ENCODE measurements at regions not wholly inside any gene's neighbourhood (a gene's known extent, or its start where the extent isn't known, plus 50 kb on each side); places are given as distances from the start of the nearest gene placed in this dataset.

DNA sequence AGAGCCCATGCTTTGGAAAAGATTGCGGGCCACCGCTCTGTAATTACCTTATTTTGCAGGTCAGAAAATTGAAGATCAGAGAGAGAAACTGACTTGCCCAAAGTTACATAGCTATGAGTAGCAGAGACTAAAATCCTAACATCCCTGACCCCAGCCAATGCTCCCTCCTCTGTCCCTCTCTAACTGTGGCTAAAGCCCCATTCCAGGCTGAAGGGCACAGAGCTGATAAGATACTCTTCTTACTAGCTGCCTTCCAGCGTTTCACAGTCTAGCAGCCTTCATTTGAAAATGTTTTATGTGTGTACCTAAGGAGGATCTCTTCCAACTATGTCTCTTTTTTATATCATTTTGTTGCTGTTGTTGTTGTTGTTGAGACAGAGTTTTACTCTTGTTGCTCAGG lies 81.4 kb upstream of the LRATD1 start:
- TF ChIP-seq NFIC (IDR thresholded peaks at IDR 0.05) (no peak), TCF12 (IDR thresholded peaks at IDR 0.05; ENCODE audit: low read depth) (no peak), RAD21 (IDR thresholded peaks at IDR 0.05; ENCODE audit: low read depth) (no peak), TAF1 (IDR thresholded peaks at IDR 0.05; ENCODE audit: low read depth) (no peak), ZBTB7A (IDR thresholded peaks at IDR 0.05; ENCODE audit: low read depth) (no peak), USF1 (IDR thresholded peaks at IDR 0.05) (no peak), CREB1 (IDR thresholded peaks at IDR 0.05; ENCODE audit: low read depth) (no peak), EGR1 (IDR thresholded peaks at IDR 0.05) (no peak), CEBPB (IDR thresholded peaks at IDR 0.05) (no peak), FOXM1 (IDR thresholded peaks at IDR 0.05; ENCODE audit: borderline replicate concordance, low read depth) (no peak), YY1 (IDR thresholded peaks at IDR 0.05; ENCODE audit: low read depth) (no peak), REST (IDR thresholded peaks at IDR 0.05; ENCODE audit: low read depth) (no peak), EP300 (IDR thresholded peaks at IDR 0.05; ENCODE audit: borderline replicate concordance) (no peak), TEAD4 (IDR thresholded peaks at IDR 0.05) (no peak)
- TF ChIP-seq, protein P1, sequence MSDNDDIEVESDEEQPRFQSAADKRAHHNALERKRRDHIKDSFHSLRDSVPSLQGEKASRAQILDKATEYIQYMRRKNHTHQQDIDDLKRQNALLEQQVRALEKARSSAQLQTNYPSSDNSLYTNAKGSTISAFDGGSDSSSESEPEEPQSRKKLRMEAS (IDR thresholded peaks at IDR 0.05) = no peak

DNA sequence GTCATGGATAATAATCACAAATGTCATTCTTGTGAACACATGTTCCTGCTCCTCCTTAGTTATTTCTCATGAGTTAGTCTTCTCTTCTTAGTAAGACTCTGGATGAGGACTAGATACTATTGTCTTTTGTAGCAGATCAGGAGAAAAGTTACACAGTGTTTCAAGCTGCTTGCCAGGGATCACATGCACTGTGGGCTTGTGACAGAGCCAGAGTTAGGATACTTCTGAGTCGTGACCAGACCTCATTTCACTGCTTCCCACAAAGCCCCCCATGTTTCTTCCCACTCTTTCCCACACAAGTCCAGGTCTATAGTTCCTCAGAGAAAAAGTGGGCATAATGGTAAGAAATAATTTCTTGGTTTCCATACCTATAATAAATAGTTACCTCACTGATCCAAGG lies 80.2 kb upstream of the LRATD1 start:
- TF ChIP-seq TEAD4 (IDR thresholded peaks at IDR 0.05) (no peak), CEBPB (IDR thresholded peaks at IDR 0.05) (no peak), NFIC (IDR thresholded peaks at IDR 0.05) (no peak), CREB1 (IDR thresholded peaks at IDR 0.05; ENCODE audit: low read depth) (no peak), FOXM1 (IDR thresholded peaks at IDR 0.05; ENCODE audit: borderline replicate concordance, low read depth) (no peak), TAF1 (IDR thresholded peaks at IDR 0.05; ENCODE audit: low read depth) (no peak), USF1 (IDR thresholded peaks at IDR 0.05) (no peak), ZBTB7A (IDR thresholded peaks at IDR 0.05; ENCODE audit: low read depth) (no peak), EP300 (IDR thresholded peaks at IDR 0.05; ENCODE audit: borderline replicate concordance) (no peak), EGR1 (IDR thresholded peaks at IDR 0.05) (no peak), RAD21 (IDR thresholded peaks at IDR 0.05; ENCODE audit: low read depth) (no peak), TCF12 (IDR thresholded peaks at IDR 0.05; ENCODE audit: low read depth) (no peak)
- TF ChIP-seq, protein P1 (IDR thresholded peaks at IDR 0.05) = no peak

DNA sequence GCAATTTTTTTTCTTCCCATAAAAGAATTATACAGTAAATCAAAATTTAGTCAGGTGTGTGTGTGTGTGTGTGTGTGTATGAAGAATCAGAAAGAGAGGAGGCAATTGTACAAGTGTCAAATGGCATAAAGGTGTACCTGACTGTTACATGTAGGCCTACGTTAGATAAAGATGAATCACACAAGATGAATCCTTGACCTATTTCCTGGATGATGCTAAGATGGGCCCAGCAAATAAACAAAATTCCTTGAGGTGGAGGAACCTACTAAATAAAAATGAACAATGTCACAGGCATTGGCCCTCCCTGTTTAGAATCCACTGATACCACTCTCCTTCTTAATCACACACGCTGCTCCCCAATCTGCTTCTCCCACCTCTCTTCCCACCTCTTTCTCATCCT lies 79.7 kb upstream of the LRATD1 start:
- TF ChIP-seq NFIC (IDR thresholded peaks at IDR 0.05) (no peak), EP300 (IDR thresholded peaks at IDR 0.05; ENCODE audit: borderline replicate concordance) (no peak), REST (IDR thresholded peaks at IDR 0.05; ENCODE audit: low read depth) (no peak), RAD21 (IDR thresholded peaks at IDR 0.05; ENCODE audit: low read depth) (no peak), ZBTB7A (IDR thresholded peaks at IDR 0.05; ENCODE audit: low read depth) (no peak)

GRCh38 chr2:14554849-14555545 lies 77.5 kb upstream of the LRATD1 start:
- TF ChIP-seq, protein P1 (IDR thresholded peaks at IDR 0.05) = no peak
- TF ChIP-seq EGR1 (IDR thresholded peaks at IDR 0.05) = no peak
- TF ChIP-seq FOXM1 (IDR thresholded peaks at IDR 0.05; ENCODE audit: borderline replicate concordance, low read depth) = no peak
- TF ChIP-seq RAD21 (IDR thresholded peaks at IDR 0.05; ENCODE audit: low read depth) = no peak
- TF ChIP-seq REST (IDR thresholded peaks at IDR 0.05; ENCODE audit: low read depth) = no peak
- no peak for TF ChIP-seq NFIC (IDR thresholded peaks at IDR 0.05)
- TF ChIP-seq EP300 (IDR thresholded peaks at IDR 0.05; ENCODE audit: borderline replicate concordance) = no peak
- no peak for TF ChIP-seq TAF1 (IDR thresholded peaks at IDR 0.05; ENCODE audit: low read depth)
- no peak for TF ChIP-seq TEAD4 (IDR thresholded peaks at IDR 0.05)
- no peak for TF ChIP-seq YY1 (IDR thresholded peaks at IDR 0.05; ENCODE audit: low read depth)

Data from Ishikawa (cell line).